ENCODE measurements at regions not wholly inside any gene's neighbourhood (a gene's known extent, or its start where the extent isn't known, plus 50 kb on each side); places are given as distances from the start of the nearest gene placed in this dataset.

- no peak for TF ChIP-seq CTCF (IDR thresholded peaks at IDR 0.05; ENCODE audit: low read depth, low read length)
- no peak for TF ChIP-seq EZH2phosphoT487 (IDR thresholded peaks at IDR 0.05; ENCODE audit: low read depth)
These were observed 145.8 kb downstream of the MSN start for GRCh38 chrX:65813245-65813644.
